ENCODE measurements at regions not wholly inside any gene's neighbourhood (a gene's known extent, or its start where the extent isn't known, plus 50 kb on each side); places are given as distances from the start of the nearest gene placed in this dataset.

- Histone ChIP-seq H3K4me3 (no peak overlapping the region), H3K9me3 (peaks cover 0 to 7% (median 0%) of the 10 kb centered on the region in 4 donors), H3K27ac (no peak overlapping the region), H3K4me1 (no peaks in the 10 kb centered on the region), H3K36me3 (no peaks in the 10 kb centered on the region), H3K27me3 (no peaks in the 10 kb centered on the region)
- ATAC-seq (ENCODE audit: low FRiP score in 2 of 2) (no peak), DNase-seq (no peak)
- TF ChIP-seq CTCF (IDR thresholded peaks at IDR 0.05) (no peak), POLR2AphosphoS5 (IDR thresholded peaks at IDR 0.05) (no peak), POLR2A (IDR thresholded peaks at IDR 0.05) (no peak), EP300 (IDR thresholded peaks at IDR 0.05) (no peak)
- 79 to 82% methylated on average over 3 of the region's 3 CpGs for whole genome bisulfite sequencing, 2 donors
Measured at GRCh38 chr10:123600177-123600576, 66.0 kb upstream of the GPR26 start.

- ATAC-seq (ENCODE audit: low FRiP score in 2 of 2): no peak
- H3K27me3 ChIP-seq: no peaks in the 10 kb centered on the region
- H3K4me1 ChIP-seq: no peaks in the 10 kb centered on the region
- peaks cover 0 to 7% (median 0%) of the 10 kb centered on the region in 4 donors for H3K9me3 ChIP-seq
- TF ChIP-seq EP300 (IDR thresholded peaks at IDR 0.05) (no peak), POLR2A (IDR thresholded peaks at IDR 0.05) (no peak), POLR2AphosphoS5 (IDR thresholded peaks at IDR 0.05) (no peak)
- 47 to 51% methylated on average over 4 of the region's 4 CpGs for WGBS, 2 donors
- no peak for DNase-seq
- no peaks in the 10 kb centered on the region for H3K36me3 ChIP-seq
- H3K27ac ChIP-seq: no peak overlapping the region
- no peak overlapping the region for H3K4me3 ChIP-seq
Measured at GRCh38 chr10:123603130-123603529, 63.0 kb upstream of the GPR26 start.

GRCh38 chr10:123604506-123604905 is 61.6 kb upstream of the GPR26 start:
- DNase-seq: no peak
- TF ChIP-seq POLR2A (IDR thresholded peaks at IDR 0.05) (no peak), EP300 (IDR thresholded peaks at IDR 0.05) (no peak)
- Histone ChIP-seq H3K4me3 (no peak overlapping the region), H3K9me3 (peaks cover 0 to 7% (median 0%) of the 10 kb centered on the region in 4 donors), H3K27ac (no peak overlapping the region), H3K4me1 (no peaks in the 10 kb centered on the region), H3K27me3 (no peaks in the 10 kb centered on the region), H3K36me3 (no peaks in the 10 kb centered on the region)
- ATAC-seq (ENCODE audit: low FRiP score in 2 of 2): no peak
- 67 to 87% methylated on average over 6 of the region's 6 CpGs for WGBS, 2 donors

- peak in 1 of 2 donors; percentile 37 for DNase-seq
- 75 to 81% methylated on average over 9 of the region's 9 CpGs for WGBS, 2 donors
Measured at GRCh38 chr10:123606006-123606405, 60.1 kb upstream of the GPR26 start.

GRCh38 chr10:123606955-123607354 is 59.2 kb upstream of the GPR26 start:
- 24 to 26% methylated on average over 3 of the region's 3 CpGs for WGBS, 2 donors
- no peaks in the 10 kb centered on the region for H3K27me3 ChIP-seq
- no peaks in the 10 kb centered on the region for H3K4me1 ChIP-seq
- no peaks in the 10 kb centered on the region for H3K36me3 ChIP-seq
- H3K4me3 ChIP-seq: no peak overlapping the region
- DNase-seq (no peak), ATAC-seq (ENCODE audit: low FRiP score in 2 of 2) (no peak)
- TF ChIP-seq POLR2AphosphoS5 (IDR thresholded peaks at IDR 0.05): no peak
- TF ChIP-seq EP300 (IDR thresholded peaks at IDR 0.05): no peak
- no peak for TF ChIP-seq POLR2A (IDR thresholded peaks at IDR 0.05)
- TF ChIP-seq CTCF (IDR thresholded peaks at IDR 0.05): no peak
- H3K27ac ChIP-seq: no peak overlapping the region
- no peaks in the 10 kb centered on the region for H3K9me3 ChIP-seq

More at GRCh38 chr10:123606006-123606405, 60.1 kb upstream of the GPR26 start:
- no peak overlapping the region for H3K27ac ChIP-seq
- no peak overlapping the region for H3K4me3 ChIP-seq
- TF ChIP-seq POLR2AphosphoS5 (IDR thresholded peaks at IDR 0.05): no peak
- TF ChIP-seq CTCF (IDR thresholded peaks at IDR 0.05): no peak
- no peak for TF ChIP-seq POLR2A (IDR thresholded peaks at IDR 0.05)
- TF ChIP-seq EP300 (IDR thresholded peaks at IDR 0.05): no peak
- H3K4me1 ChIP-seq: no peaks in the 10 kb centered on the region
- no peaks in the 10 kb centered on the region for H3K36me3 ChIP-seq
- ATAC-seq (ENCODE audit: low FRiP score in 2 of 2): no peak
- H3K27me3 ChIP-seq: no peaks in the 10 kb centered on the region
- peaks cover 0 to 6% (median 0%) of the 10 kb centered on the region in 4 donors for H3K9me3 ChIP-seq

GRCh38 chr10:123607386-123607785 is 58.8 kb upstream of the GPR26 start:
- no peak for TF ChIP-seq EP300 (IDR thresholded peaks at IDR 0.05)
- no peak for TF ChIP-seq POLR2AphosphoS5 (IDR thresholded peaks at IDR 0.05)
- TF ChIP-seq CTCF (IDR thresholded peaks at IDR 0.05): no peak
- TF ChIP-seq POLR2A (IDR thresholded peaks at IDR 0.05): no peak
- Histone ChIP-seq H3K27ac (no peak overlapping the region), H3K36me3 (no peaks in the 10 kb centered on the region), H3K9me3 (no peaks in the 10 kb centered on the region), H3K4me1 (no peaks in the 10 kb centered on the region), H3K4me3 (no peak overlapping the region), H3K27me3 (no peaks in the 10 kb centered on the region)
- ATAC-seq (ENCODE audit: low FRiP score in 2 of 2): no peak
- 4 to 10% methylated on average over 1 of the region's 1 CpG for WGBS, 2 donors
- DNase-seq: no peak
